ENCODE measurements at regions not wholly inside any gene's neighbourhood (a gene's known extent, or its start where the extent isn't known, plus 50 kb on each side); places are given as distances from the start of the nearest gene placed in this dataset.
"Not testable (repeated sequence)": the region's sequence is repeated elsewhere in the genome, so short reads cannot be mapped to it uniquely, and the experiment has no call there.

DNA sequence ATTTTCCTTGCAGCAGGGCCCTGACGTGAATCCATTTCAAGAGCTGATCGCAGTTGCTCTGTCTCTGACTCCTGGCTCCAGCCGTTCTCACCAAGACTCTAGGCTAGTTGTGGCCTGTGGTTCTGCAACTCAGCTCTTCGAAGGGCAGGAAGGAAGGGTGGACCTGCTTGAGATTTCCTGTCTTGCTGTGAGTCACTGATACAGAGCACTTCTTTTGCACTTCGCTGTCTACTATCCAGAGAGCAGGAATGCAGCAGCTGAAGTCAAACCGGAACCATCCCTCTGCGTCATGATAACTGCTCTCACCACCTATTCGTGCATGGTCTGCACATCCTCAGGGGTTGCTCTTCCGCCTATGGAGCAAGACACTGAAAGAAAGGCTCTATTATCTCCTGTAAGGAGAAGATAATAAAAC lies 59.7 kb downstream of the RAP2B start:
- Histone ChIP-seq H3K27ac (peak overlapping the region; percentile 80), H3K4me1 (peaks cover 18% of the 10 kb centered on the region), H3K9me3 (no peaks in the 10 kb centered on the region), H3K4me3 (peak overlapping the region; percentile 9), H3K27me3 (ENCODE audit: low read depth) (no peaks in the 10 kb centered on the region), H3K36me3 (no peaks in the 10 kb centered on the region)
- TF ChIP-seq CTCF (IDR thresholded peaks at IDR 0.05): no peak
- intact Hi-C loops (cut with DNase I): no loop called here
- DNase-seq (peak; percentile 60), ATAC-seq (peak; percentile 95 to 97)

DNA sequence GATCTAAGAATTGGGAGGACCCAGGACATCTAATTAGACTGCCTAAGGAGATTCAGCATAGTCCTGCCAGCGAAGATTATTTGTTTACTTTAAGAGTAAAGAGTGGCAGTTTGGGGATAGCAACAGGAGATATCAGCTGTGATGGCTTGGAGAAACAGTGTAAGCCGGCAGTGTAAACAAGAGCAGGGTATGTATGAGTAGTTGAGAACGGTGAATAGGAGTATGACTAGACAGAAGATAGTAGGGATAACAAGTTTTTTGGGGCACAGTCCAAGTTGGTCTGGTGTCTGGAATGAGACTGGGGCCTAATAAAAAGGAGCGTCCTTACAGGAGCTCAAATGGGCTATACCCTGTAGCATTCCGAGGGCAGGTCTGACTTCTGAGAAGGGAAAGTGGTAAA lies 64.9 kb downstream of the RAP2B start:
- H3K9me3 ChIP-seq; H3K4me3 ChIP-seq; ATAC-seq; H3K36me3 ChIP-seq; H3K27ac ChIP-seq; DNase-seq; H3K27me3 ChIP-seq (ENCODE audit: low read depth); intact Hi-C loops (cut with DNase I): not testable (repeated sequence)
- H3K4me1 ChIP-seq: peaks cover 11% of the 10 kb centered on the region

DNA sequence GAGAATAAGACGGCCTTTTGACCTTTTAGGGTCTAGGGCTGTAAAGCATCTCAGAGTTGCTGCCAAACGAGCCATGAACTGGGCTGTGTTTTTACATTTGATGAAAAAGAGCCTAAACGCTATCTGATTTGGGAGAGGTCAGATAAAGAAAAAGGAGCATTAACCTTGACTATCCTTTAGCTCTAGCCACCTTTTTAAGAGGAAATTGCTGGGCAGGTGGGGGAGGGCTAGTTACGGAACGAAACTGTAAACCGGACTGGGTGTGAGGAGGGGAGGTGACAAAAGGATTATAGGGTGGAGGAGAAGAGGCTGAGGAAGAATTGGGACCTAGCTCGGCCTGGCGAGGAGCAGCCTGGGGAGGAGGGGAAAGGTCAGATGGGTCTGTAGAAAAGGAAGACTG lies 68.4 kb downstream of the RAP2B start:
- H3K27ac ChIP-seq; ATAC-seq; intact Hi-C loops (cut with DNase I); H3K36me3 ChIP-seq; H3K9me3 ChIP-seq; H3K4me1 ChIP-seq; H3K4me3 ChIP-seq; DNase-seq; H3K27me3 ChIP-seq (ENCODE audit: low read depth): not testable (repeated sequence)

GRCh38 chr3:153231245-153231644 lies 69.2 kb downstream of the RAP2B start:
- ATAC-seq; H3K4me3 ChIP-seq; H3K27me3 ChIP-seq (ENCODE audit: low read depth); H3K27ac ChIP-seq; H3K36me3 ChIP-seq; H3K4me1 ChIP-seq; intact Hi-C loops (cut with DNase I); H3K9me3 ChIP-seq; DNase-seq: not testable (repeated sequence)

DNA sequence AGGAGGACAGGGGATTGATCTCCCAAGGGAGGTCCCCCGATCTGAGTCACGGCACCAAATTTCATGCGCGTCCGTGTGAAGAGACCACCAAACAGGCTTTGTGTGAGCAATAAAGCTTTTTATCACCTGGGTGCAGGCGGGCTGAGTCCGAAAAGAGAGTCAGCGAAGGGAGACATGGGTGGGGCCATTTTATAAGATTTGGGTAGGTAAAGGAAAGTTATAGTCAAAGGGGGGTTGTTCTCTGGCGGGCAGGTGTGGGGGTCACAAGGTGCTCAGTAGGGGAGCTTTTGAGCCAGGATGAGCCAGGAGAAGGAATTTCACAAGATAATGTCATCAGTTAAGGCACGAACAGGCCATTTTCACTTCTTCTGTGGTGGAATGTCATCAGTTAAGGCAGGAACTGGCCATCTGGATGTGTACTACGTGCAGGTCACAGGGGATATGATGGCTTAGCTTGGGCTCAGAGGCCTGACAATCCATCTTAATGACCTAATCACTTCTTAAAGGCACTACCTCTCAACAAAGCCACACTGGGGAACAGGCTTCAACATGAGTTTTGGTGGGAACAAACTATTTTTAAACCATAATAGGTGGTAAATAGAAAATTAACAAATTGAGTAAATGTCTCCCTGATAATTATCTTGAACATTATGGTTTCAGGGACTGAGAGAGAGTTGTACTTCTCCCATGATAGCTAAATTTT lies 70.2 kb downstream of the RAP2B start:
- H3K4me3 ChIP-seq; ATAC-seq; H3K9me3 ChIP-seq; H3K36me3 ChIP-seq; DNase-seq; H3K4me1 ChIP-seq; intact Hi-C loops (cut with DNase I); H3K27ac ChIP-seq; H3K27me3 ChIP-seq (ENCODE audit: low read depth): not testable (repeated sequence)

GRCh38 chr3:153232851-153233271 lies 70.8 kb downstream of the RAP2B start:
- no peak for TF ChIP-seq CTCF (IDR thresholded peaks at IDR 0.05)
- H3K27ac ChIP-seq: no peak overlapping the region
- ATAC-seq (no peak), DNase-seq (no peak)
- H3K4me1 ChIP-seq: peaks cover 9% of the 10 kb centered on the region
- intact Hi-C loops (cut with DNase I): no loop called here
- no peaks in the 10 kb centered on the region for H3K36me3 ChIP-seq
- no peaks in the 10 kb centered on the region for H3K27me3 ChIP-seq (ENCODE audit: low read depth)
- no peaks in the 10 kb centered on the region for H3K9me3 ChIP-seq
- no peak overlapping the region for H3K4me3 ChIP-seq

GRCh38 chr3:153233986-153234385 lies 72.0 kb downstream of the RAP2B start:
- peaks cover 9% of the 10 kb centered on the region for H3K4me1 ChIP-seq
- intact Hi-C loops (cut with DNase I): no loop called here
- H3K36me3 ChIP-seq: no peaks in the 10 kb centered on the region
- no peaks in the 10 kb centered on the region for H3K9me3 ChIP-seq
- H3K27me3 ChIP-seq (ENCODE audit: low read depth): no peaks in the 10 kb centered on the region
- DNase-seq: no peak
- peak in 1 of 2 donors; percentile 9 for ATAC-seq
- TF ChIP-seq CTCF (IDR thresholded peaks at IDR 0.05): no peak
- H3K27ac ChIP-seq: no peak overlapping the region
- no peak overlapping the region for H3K4me3 ChIP-seq
